ENCODE measurements at regions not wholly inside any gene's neighbourhood (a gene's known extent, or its start where the extent isn't known, plus 50 kb on each side); places are given as distances from the start of the nearest gene placed in this dataset.

DNA sequence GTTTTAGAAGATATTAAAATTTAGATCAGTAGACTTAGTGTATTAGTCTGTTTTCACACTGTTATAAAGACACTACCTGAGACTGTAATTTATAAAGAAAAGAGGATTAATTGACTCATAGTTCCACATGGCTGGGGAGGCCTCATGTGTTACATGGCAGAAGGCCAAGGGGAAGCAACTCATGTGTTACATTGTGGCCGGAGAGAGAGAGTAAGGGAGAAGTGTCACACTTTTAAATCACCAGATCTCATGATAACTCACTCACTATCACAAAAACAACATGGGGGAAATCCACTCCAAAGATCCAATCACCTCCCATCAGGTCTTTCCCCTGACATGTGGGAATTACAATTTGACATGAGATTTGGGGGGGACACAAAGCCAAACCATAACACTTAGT, 1159.7 kb upstream of the PCDH7 start:
- H2AFZ ChIP-seq (ENCODE audit: low read depth, low read length) = no peak overlapping the region
- DNase-seq (ENCODE audit: low read depth, low spot score) (no peak), FAIRE-seq (no peak)
- H3K9ac ChIP-seq (replicated peaks; ENCODE audit: extremely low read depth, insufficient read depth, low read length) = no peak overlapping the region
- H3K4me2 ChIP-seq (ENCODE audit: insufficient read depth, low read length) = no peak overlapping the region
- H3K4me3 ChIP-seq (replicated peaks in 1 of 3; ENCODE audit: insufficient read depth in 1 of 3, low read depth in 1 of 3, low read length in 3 of 3) = no peak overlapping the region
- no peaks in the 10 kb centered on the region for H3K4me1 ChIP-seq (ENCODE audit: control insufficient read depth, extremely low read depth, insufficient read depth, low read length)
- H3K9me1 ChIP-seq (replicated peaks; ENCODE audit: control insufficient read depth, extremely low read depth, insufficient read depth, low read length) = no peaks in the 10 kb centered on the region
- dilution Hi-C loops (cut with MboI; ENCODE audit: extremely low pct_ligation_motif_present, low sequenced_read_pairs) = no loop called here
- H4K20me1 ChIP-seq (replicated peaks; ENCODE audit: control insufficient read depth, extremely low read depth, insufficient read depth, low read length) = no peaks in the 10 kb centered on the region
- H3K36me3 ChIP-seq (ENCODE audit: control insufficient read depth in 2 of 2, extremely low read depth in 1 of 2, insufficient read depth in 2 of 2, low read length in 2 of 2) = no peaks in the 10 kb centered on the region
- intact Hi-C loops (cut with micrococcal nuclease) = no loop called here
- ChIA-PET POLR2A (no interaction called here), CTCF (no interaction called here)
- TF ChIP-seq MYC (IDR thresholded peaks at IDR 0.05; ENCODE audit: low read depth, low read length) (no peak), GATA2 (IDR thresholded peaks at IDR 0.05; ENCODE audit: insufficient read depth, insufficient read length, low read depth, low read length) (peak; percentile 49)
- H3K27ac ChIP-seq (ENCODE audit: insufficient read depth, low read depth, low read length) = no peak overlapping the region
- BruUV-seq (replicated peaks) = no TSS peak
- H3K27me3 ChIP-seq (ENCODE audit: control insufficient read depth in 2 of 2, insufficient read depth in 2 of 2, low read length in 2 of 2) = no peaks in the 10 kb centered on the region
- no peaks in the 10 kb centered on the region for H3K79me2 ChIP-seq (ENCODE audit: control insufficient read depth, insufficient read depth, low read length)
- H3K9me3 ChIP-seq (replicated peaks; ENCODE audit: control insufficient read depth, insufficient read depth, low read length) = no peaks in the 10 kb centered on the region

GRCh38 chr4:29565256-29565655, 1154.9 kb upstream of the PCDH7 start:
- dilution Hi-C loops (cut with MboI; ENCODE audit: extremely low pct_ligation_motif_present, low sequenced_read_pairs) = no loop called here

More at GRCh38 chr4:29565256-29565655, 1154.9 kb upstream of the PCDH7 start:
- ChIA-PET CTCF (no interaction called here), POLR2A (no interaction called here)
- no TSS peak for BruUV-seq (replicated peaks)
- H3K36me3 ChIP-seq (ENCODE audit: control insufficient read depth in 2 of 2, extremely low read depth in 1 of 2, insufficient read depth in 2 of 2, low read length in 2 of 2) = no peaks in the 10 kb centered on the region
- FAIRE-seq (no peak), DNase-seq (ENCODE audit: low read depth, low spot score) (no peak)
- H3K9me1 ChIP-seq (replicated peaks; ENCODE audit: control insufficient read depth, extremely low read depth, insufficient read depth, low read length) = no peaks in the 10 kb centered on the region
- H2AFZ ChIP-seq (ENCODE audit: low read depth, low read length) = no peak overlapping the region
- no peak overlapping the region for H3K9ac ChIP-seq (replicated peaks; ENCODE audit: extremely low read depth, insufficient read depth, low read length)
- no peak overlapping the region for H3K4me2 ChIP-seq (ENCODE audit: insufficient read depth, low read length)
- no peaks in the 10 kb centered on the region for H3K9me3 ChIP-seq (replicated peaks; ENCODE audit: control insufficient read depth, insufficient read depth, low read length)
- no peak overlapping the region for H3K4me3 ChIP-seq (replicated peaks in 1 of 3; ENCODE audit: insufficient read depth in 1 of 3, low read depth in 1 of 3, low read length in 3 of 3)
- no peaks in the 10 kb centered on the region for H3K27me3 ChIP-seq (ENCODE audit: control insufficient read depth in 2 of 2, insufficient read depth in 2 of 2, low read length in 2 of 2)
- H4K20me1 ChIP-seq (replicated peaks; ENCODE audit: control insufficient read depth, extremely low read depth, insufficient read depth, low read length) = no peaks in the 10 kb centered on the region
- no peak for TF ChIP-seq EZH2 (IDR thresholded peaks at IDR 0.05; ENCODE audit: borderline replicate concordance, low read depth, low read length, severe bottlenecking)
- no peak for TF ChIP-seq POLR2AphosphoS5 (IDR thresholded peaks at IDR 0.05; ENCODE audit: insufficient read depth, low read depth, low read length)
- no peaks in the 10 kb centered on the region for H3K4me1 ChIP-seq (ENCODE audit: control insufficient read depth, extremely low read depth, insufficient read depth, low read length)
- no peak overlapping the region for H3K27ac ChIP-seq (ENCODE audit: insufficient read depth, low read depth, low read length)
- intact Hi-C loops (cut with micrococcal nuclease) = no loop called here
- H3K79me2 ChIP-seq (ENCODE audit: control insufficient read depth, insufficient read depth, low read length) = no peaks in the 10 kb centered on the region

Data from endothelial cell of umbilical vein (primary cell).